CD8-positive, alpha-beta memory T cell (primary cell): ENCODE measurements at regions not wholly inside any gene's neighbourhood (a gene's known extent, or its start where the extent isn't known, plus 50 kb on each side); places are given as distances from the start of the nearest gene placed in this dataset.

Experiments used
- CTCF ChIA-PET: fragments of 350-600 bp; sonication (Branson Sonifier 250); formaldehyde crosslinking; loops from one replicate; lab custom pipeline; 2021; ENCODE audit warnings: antibody characterized with exemption; lab: Charles Lee
- POLR2A ChIA-PET: fragments of 350-600 bp; sonication (Branson Sonifier 250); formaldehyde crosslinking; loops from one replicate; lab custom pipeline; 2021; ENCODE audit warnings: antibody characterized with exemption; lab: Charles Lee
- DNase-seq, 5 donors: peaks; one replicate each; pipeline versions ENCODE4 v3.0.0 to v3.0.0-alpha.2; 2020 to 2022; ENCODE audit warnings: mixed read lengths in 1 of 5
- H3K27ac ChIP-seq: one replicate; pipeline ENCODE4 v1.7.0; 2013; ENCODE audit warnings: low read depth, mild to moderate bottlenecking, low read length, moderate library complexity
- H3K27me3 ChIP-seq: 2 replicates; pipeline ENCODE4 v1.7.0; 2013; ENCODE audit warnings: low read length, mild to moderate bottlenecking; ENCODE audit not compliant: insufficient read depth, poor library complexity, severe bottlenecking
- H3K36me3 ChIP-seq: 2 replicates; pipeline ENCODE4 v1.7.0; 2013; ENCODE audit warnings: mild to moderate bottlenecking, low read length, moderate library complexity; ENCODE audit not compliant: insufficient read depth
- H3K4me1 ChIP-seq: 2 replicates; pipeline ENCODE4 v1.7.0; 2013; ENCODE audit warnings: mild to moderate bottlenecking, low read length, moderate library complexity; ENCODE audit not compliant: insufficient read depth
- H3K4me3 ChIP-seq: 2 replicates; pipeline ENCODE4 v1.7.0; 2013; ENCODE audit warnings: mild to moderate bottlenecking, low read length
- H3K9me3 ChIP-seq: 2 replicates; pipeline ENCODE4 v1.7.0; 2013; ENCODE audit warnings: mild to moderate bottlenecking, low read length
- H3K27ac Mint-ChIP-seq, 8 donors: one replicate each; pipeline ENCODE4 v1.8.0; 2020 to 2021; ENCODE audit warnings: mixed read lengths in 8 of 8, mild to moderate bottlenecking in 6 of 8, inconsistent platforms in 3 of 8, moderate library complexity in 3 of 8
- H3K27me3 Mint-ChIP-seq, 2 donors: one replicate each; pipeline ENCODE4 v1.8.0; 2020 to 2021; ENCODE audit warnings: mixed read lengths in 2 of 2, mild to moderate bottlenecking in 1 of 2, moderate library complexity in 1 of 2
- H3K36me3 Mint-ChIP-seq, 3 donors: one replicate each; pipeline ENCODE4 v1.8.0; 2020 to 2021; ENCODE audit warnings: mixed read lengths in 3 of 3, inconsistent platforms in 1 of 3, mild to moderate bottlenecking in 1 of 3
- H3K4me1 Mint-ChIP-seq, 3 donors: one replicate each; pipeline ENCODE4 v1.8.0; 2020 to 2021; ENCODE audit warnings: mixed read lengths in 3 of 3, inconsistent platforms in 1 of 3, mild to moderate bottlenecking in 1 of 3
- H3K4me3 Mint-ChIP-seq, 7 donors: one replicate each; pipeline ENCODE4 v1.8.0; 2020 to 2021; ENCODE audit warnings: mixed read lengths in 7 of 7, mild to moderate bottlenecking in 6 of 7, moderate library complexity in 4 of 7, inconsistent platforms in 2 of 7
- H3K9me3 Mint-ChIP-seq, 5 donors: one replicate each; pipeline ENCODE4 v1.8.0; 2020 to 2022; ENCODE audit warnings: mixed read lengths in 5 of 5, mild to moderate bottlenecking in 3 of 5, moderate library complexity in 2 of 5, inconsistent platforms in 1 of 5

GRCh38 chr2:82098617-82099016, 1794.1 kb upstream of the LRRTM1 start:
- DNase-seq: no peak
- CTCF ChIA-PET: no interaction called here
- H3K27me3 ChIP-seq: no peaks in the 10 kb centered on the region
- Mint-ChIP-seq H3K4me1 (no peaks in the 10 kb centered on the region), H3K36me3 (no peaks in the 10 kb centered on the region), H3K9me3 (peaks cover 0 to 32% (median 4%) of the 10 kb centered on the region in 5 donors), H3K27ac (no peak overlapping the region), H3K4me3 (no peak overlapping the region), H3K27me3 (no peaks in the 10 kb centered on the region)
- no peak overlapping the region for H3K27ac ChIP-seq
- no peaks in the 10 kb centered on the region for H3K4me1 ChIP-seq
- no peaks in the 10 kb centered on the region for H3K9me3 ChIP-seq
- H3K4me3 ChIP-seq: no peak overlapping the region
- POLR2A ChIA-PET: no interaction called here
- no peaks in the 10 kb centered on the region for H3K36me3 ChIP-seq

DNA sequence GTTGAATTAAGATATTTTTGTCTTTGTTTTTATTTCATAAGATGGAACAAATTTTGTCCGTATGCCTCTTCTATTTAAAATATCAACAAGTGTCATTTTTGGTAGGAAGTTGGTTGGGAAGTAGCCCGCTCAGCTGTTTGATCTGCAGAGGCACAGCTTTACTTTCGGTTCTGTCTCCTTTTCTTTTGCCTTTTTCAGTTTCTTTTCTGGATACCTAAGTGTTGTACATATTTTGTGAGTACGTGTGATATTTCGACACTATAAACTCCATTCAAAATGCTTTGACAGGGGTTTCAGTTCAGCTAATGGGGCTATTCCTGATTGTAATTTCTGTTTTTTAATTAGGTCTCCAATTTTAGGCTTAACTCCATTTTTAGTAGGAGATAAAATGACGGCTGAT, 1785.0 kb upstream of the LRRTM1 start:
- ChIA-PET POLR2A (no interaction called here), CTCF (no interaction called here)
- Histone ChIP-seq H3K4me3 (no peak overlapping the region), H3K9me3 (peaks cover 3% of the 10 kb centered on the region), H3K27ac (no peak overlapping the region), H3K4me1 (no peaks in the 10 kb centered on the region), H3K27me3 (no peaks in the 10 kb centered on the region), H3K36me3 (no peaks in the 10 kb centered on the region)
- no peak overlapping the region for H3K27ac Mint-ChIP-seq
- no peak for DNase-seq
- H3K27me3 Mint-ChIP-seq: no peaks in the 10 kb centered on the region
- no peak overlapping the region for H3K4me3 Mint-ChIP-seq
- peaks cover 11 to 36% (median 18%) of the 10 kb centered on the region in 5 donors for H3K9me3 Mint-ChIP-seq
- H3K36me3 Mint-ChIP-seq: no peaks in the 10 kb centered on the region
- no peaks in the 10 kb centered on the region for H3K4me1 Mint-ChIP-seq

DNA sequence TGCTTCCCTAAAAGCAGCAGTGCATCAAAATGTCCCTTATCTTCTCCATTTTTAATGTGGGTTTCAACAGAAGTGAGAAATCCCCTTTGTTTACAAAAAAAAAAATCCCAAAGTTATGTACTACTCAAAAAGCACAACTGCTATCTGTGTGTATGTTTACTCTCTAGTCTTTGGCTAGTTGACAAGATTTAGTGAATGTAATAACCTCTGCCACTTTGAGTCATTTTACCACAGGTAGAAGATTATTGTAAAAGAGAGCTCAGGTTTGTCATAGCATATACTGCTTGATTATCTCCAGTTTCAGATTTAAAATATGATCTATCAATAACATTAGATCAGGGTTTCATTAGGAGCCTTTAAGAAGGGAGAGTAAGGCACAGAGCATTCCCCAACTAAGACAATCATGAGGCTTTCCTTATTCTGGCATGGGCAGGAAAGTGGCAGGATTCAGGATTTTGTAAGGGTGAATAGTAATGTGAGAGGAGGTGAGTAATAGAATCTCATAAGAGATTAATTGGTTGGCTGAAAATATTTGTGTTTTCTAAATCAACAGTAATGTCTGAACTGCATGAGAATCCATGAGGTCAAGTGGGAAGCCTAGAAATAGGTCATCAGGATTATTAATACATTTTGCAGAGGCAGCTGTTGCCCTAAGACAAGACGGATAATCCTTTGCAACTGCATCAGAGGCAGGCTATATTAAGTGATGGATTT, 1780.3 kb upstream of the LRRTM1 start:
- H3K27me3 ChIP-seq: no peaks in the 10 kb centered on the region
- CTCF ChIA-PET: no interaction called here

GRCh38 chr2:82075875-82076274, 1771.3 kb upstream of the LRRTM1 start:
- Histone ChIP-seq H3K4me3 (no peak overlapping the region), H3K9me3 (no peaks in the 10 kb centered on the region), H3K36me3 (no peaks in the 10 kb centered on the region), H3K27ac (no peak overlapping the region), H3K27me3 (no peaks in the 10 kb centered on the region), H3K4me1 (no peaks in the 10 kb centered on the region)
- POLR2A ChIA-PET: no interaction called here
- no peak overlapping the region for H3K4me3 Mint-ChIP-seq
- peaks cover 3 to 17% (median 8%) of the 10 kb centered on the region in 5 donors for H3K9me3 Mint-ChIP-seq
- H3K36me3 Mint-ChIP-seq: no peaks in the 10 kb centered on the region
- H3K27ac Mint-ChIP-seq: no peak overlapping the region
- DNase-seq: no peak
- H3K4me1 Mint-ChIP-seq: no peaks in the 10 kb centered on the region
- CTCF ChIA-PET: no interaction called here
- H3K27me3 Mint-ChIP-seq: no peaks in the 10 kb centered on the region

More for the DNA sequence above, 1780.3 kb upstream of the LRRTM1 start:
- no peak overlapping the region for H3K4me3 Mint-ChIP-seq
- peaks cover 2 to 40% (median 18%) of the 10 kb centered on the region in 5 donors for H3K9me3 Mint-ChIP-seq
- no peak overlapping the region for H3K4me3 ChIP-seq
- H3K36me3 ChIP-seq: no peaks in the 10 kb centered on the region
- no peaks in the 10 kb centered on the region for H3K4me1 ChIP-seq
- no peak for DNase-seq
- no peak overlapping the region for H3K27ac Mint-ChIP-seq
- peaks cover 4% of the 10 kb centered on the region for H3K9me3 ChIP-seq
- H3K4me1 Mint-ChIP-seq: no peaks in the 10 kb centered on the region
- no peaks in the 10 kb centered on the region for H3K36me3 Mint-ChIP-seq
- POLR2A ChIA-PET: no interaction called here
- H3K27me3 Mint-ChIP-seq: no peaks in the 10 kb centered on the region
- H3K27ac ChIP-seq: no peak overlapping the region

GRCh38 chr2:82062463-82062862, 1757.9 kb upstream of the LRRTM1 start:
- POLR2A ChIA-PET: no interaction called here
- Histone ChIP-seq H3K36me3 (no peaks in the 10 kb centered on the region), H3K9me3 (no peaks in the 10 kb centered on the region), H3K27me3 (no peaks in the 10 kb centered on the region), H3K27ac (no peak overlapping the region), H3K4me1 (no peaks in the 10 kb centered on the region), H3K4me3 (no peak overlapping the region)
- CTCF ChIA-PET: no interaction called here
- peaks cover 0 to 28% (median 6%) of the 10 kb centered on the region in 5 donors for H3K9me3 Mint-ChIP-seq
- H3K4me1 Mint-ChIP-seq: no peaks in the 10 kb centered on the region
- no peak overlapping the region for H3K27ac Mint-ChIP-seq
- DNase-seq: no peak
- H3K27me3 Mint-ChIP-seq: no peaks in the 10 kb centered on the region
- H3K4me3 Mint-ChIP-seq: no peak overlapping the region
- H3K36me3 Mint-ChIP-seq: no peaks in the 10 kb centered on the region

DNA sequence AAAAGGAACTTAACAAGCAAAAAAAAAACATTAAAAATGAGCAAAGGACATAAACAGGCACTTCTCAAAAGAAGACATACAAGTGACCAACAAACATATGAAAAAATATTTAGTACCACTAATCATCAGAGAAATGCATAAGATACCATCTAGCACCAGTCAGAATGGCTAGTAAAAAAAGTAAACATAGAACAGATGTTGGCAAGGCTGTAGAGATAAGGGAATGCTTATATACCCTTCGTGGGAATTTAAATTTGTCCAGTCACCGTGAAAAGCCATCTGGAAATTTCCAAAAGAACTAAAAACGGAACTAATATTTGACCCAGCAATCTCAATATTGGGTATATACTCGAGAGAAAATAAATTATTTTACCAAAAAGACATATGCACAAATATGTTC, 1751.3 kb upstream of the LRRTM1 start:
- Mint-ChIP-seq H3K27ac (no peak overlapping the region), H3K9me3 (peaks cover 7 to 30% (median 17%) of the 10 kb centered on the region in 5 donors), H3K4me1 (no peaks in the 10 kb centered on the region), H3K4me3 (no peak overlapping the region), H3K36me3 (no peaks in the 10 kb centered on the region), H3K27me3 (no peaks in the 10 kb centered on the region)
- CTCF ChIA-PET: no interaction called here
- POLR2A ChIA-PET: no interaction called here
- Histone ChIP-seq H3K4me3 (no peak overlapping the region), H3K9me3 (no peaks in the 10 kb centered on the region), H3K27ac (no peak overlapping the region), H3K4me1 (no peaks in the 10 kb centered on the region), H3K36me3 (no peaks in the 10 kb centered on the region), H3K27me3 (no peaks in the 10 kb centered on the region)
- no peak for DNase-seq

GRCh38 chr2:82043867-82044266, 1739.3 kb upstream of the LRRTM1 start:
- CTCF ChIA-PET: no interaction called here
- no peaks in the 10 kb centered on the region for H3K36me3 Mint-ChIP-seq

DNA sequence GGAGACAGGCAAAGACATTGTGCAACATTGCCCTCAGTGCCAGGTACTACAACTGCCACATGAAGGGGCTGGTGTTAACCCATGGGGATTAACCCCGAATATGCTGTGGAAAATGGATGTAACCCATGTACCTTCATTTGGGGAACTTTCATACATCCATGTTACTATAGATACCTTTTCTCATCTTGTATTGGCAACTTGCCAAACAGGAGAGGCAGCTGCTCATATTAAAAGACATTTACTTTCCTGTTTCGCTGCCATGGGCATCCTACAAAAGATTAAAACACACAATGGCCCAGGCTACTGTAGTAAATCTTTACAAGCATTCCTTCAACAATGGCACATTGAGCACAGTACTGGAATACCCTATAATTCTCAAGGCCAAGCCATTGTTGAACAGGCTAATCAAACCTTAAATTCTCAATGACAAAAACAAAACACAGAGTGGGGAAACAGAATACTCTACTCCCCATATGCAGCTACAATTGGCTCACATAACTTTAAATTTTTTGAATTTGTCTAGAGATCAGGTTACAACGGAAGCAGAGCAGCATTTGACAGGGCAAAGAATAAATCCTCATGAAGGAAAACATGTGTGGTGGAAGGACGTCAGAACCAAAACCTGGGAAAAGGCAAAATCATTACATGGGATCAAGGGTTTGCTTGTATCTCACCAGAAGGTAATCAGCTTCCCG, 1723.5 kb upstream of the LRRTM1 start:
- Mint-ChIP-seq H3K27ac (no peak overlapping the region), H3K9me3 (peaks cover 6 to 40% (median 22%) of the 10 kb centered on the region in 5 donors), H3K36me3 (no peaks in the 10 kb centered on the region), H3K4me1 (no peaks in the 10 kb centered on the region), H3K27me3 (no peaks in the 10 kb centered on the region), H3K4me3 (no peak overlapping the region)
- ChIA-PET POLR2A (no interaction called here), CTCF (no interaction called here)
- Histone ChIP-seq H3K36me3 (no peaks in the 10 kb centered on the region), H3K4me1 (no peaks in the 10 kb centered on the region), H3K4me3 (no peak overlapping the region), H3K27ac (no peak overlapping the region), H3K9me3 (no peaks in the 10 kb centered on the region), H3K27me3 (no peaks in the 10 kb centered on the region)
- no peak for DNase-seq

More at GRCh38 chr2:82043867-82044266, 1739.3 kb upstream of the LRRTM1 start:
- Mint-ChIP-seq H3K4me3 (no peak overlapping the region), H3K27me3 (peaks cover 0 to 3% of the 10 kb centered on the region in 2 donors), H3K27ac (no peak overlapping the region), H3K4me1 (no peaks in the 10 kb centered on the region), H3K9me3 (peaks cover 2 to 25% (median 19%) of the 10 kb centered on the region in 5 donors)
- no peaks in the 10 kb centered on the region for H3K36me3 ChIP-seq
- DNase-seq: no peak
- no peak overlapping the region for H3K4me3 ChIP-seq
- no peak overlapping the region for H3K27ac ChIP-seq
- POLR2A ChIA-PET: no interaction called here
- H3K27me3 ChIP-seq: no peaks in the 10 kb centered on the region
- H3K4me1 ChIP-seq: no peaks in the 10 kb centered on the region
- no peaks in the 10 kb centered on the region for H3K9me3 ChIP-seq
